HG03457 (cell line): ENCODE measurements at regions not wholly inside any gene's neighbourhood (a gene's known extent, or its start where the extent isn't known, plus 50 kb on each side); places are given as distances from the start of the nearest gene placed in this dataset.
"Not testable (repeated sequence)": the region's sequence is repeated elsewhere in the genome, so short reads cannot be mapped to it uniquely, and the experiment has no call there.

Source experiments
- ATAC-seq: cut with Tn5 transposase; IDR thresholded peaks from one replicate; pipeline ENCODE4 v1.9.1; 2021; ENCODE audit warnings: moderate number of reproducible peaks; ENCODE audit not compliant: unreplicated experiment

GRCh38 chr12:14207905-14208551, 157.5 kb upstream of the ATF7IP start:
- no peak for ATAC-seq

GRCh38 chr12:14211947-14212387, 153.5 kb upstream of the ATF7IP start:
- ATAC-seq = no peak

- ATAC-seq = no peak
Measured at GRCh38 chr12:14213542-14213941, 151.9 kb upstream of the ATF7IP start.

GRCh38 chr12:14214495-14214894, 151.0 kb upstream of the ATF7IP start:
- ATAC-seq = no peak

- ATAC-seq = not testable (repeated sequence)
Measured at GRCh38 chr12:14215949-14216348, 149.5 kb upstream of the ATF7IP start.

- no peak for ATAC-seq
Measured at GRCh38 chr12:14216405-14217294, 148.8 kb upstream of the ATF7IP start.

GRCh38 chr12:14219156-14219555, 146.3 kb upstream of the ATF7IP start:
- no peak for ATAC-seq

- ATAC-seq = not testable (repeated sequence)
Measured at GRCh38 chr12:14219670-14220069, 145.8 kb upstream of the ATF7IP start.

- ATAC-seq = no peak
Measured at GRCh38 chr12:14225064-14225463, 140.4 kb upstream of the ATF7IP start.

GRCh38 chr12:14235176-14235575, 130.3 kb upstream of the ATF7IP start:
- ATAC-seq = not testable (repeated sequence)

- ATAC-seq = not testable (repeated sequence)
Measured at GRCh38 chr12:14236641-14237040, 128.8 kb upstream of the ATF7IP start.

GRCh38 chr12:14238221-14238792, 127.2 kb upstream of the ATF7IP start:
- no peak for ATAC-seq

GRCh38 chr12:14239350-14239934, 126.0 kb upstream of the ATF7IP start:
- peak; percentile 73 for ATAC-seq

GRCh38 chr12:14239935-14240872, 125.3 kb upstream of the ATF7IP start:
- peak; percentile 36 for ATAC-seq

GRCh38 chr12:14240873-14241220, 124.6 kb upstream of the ATF7IP start:
- no peak for ATAC-seq

- not testable (repeated sequence) for ATAC-seq
Measured at GRCh38 chr12:14242825-14243224, 122.7 kb upstream of the ATF7IP start.

GRCh38 chr12:14243941-14244340, 121.5 kb upstream of the ATF7IP start:
- no peak for ATAC-seq

- ATAC-seq = no peak
Measured at GRCh38 chr12:14244876-14245669, 120.4 kb upstream of the ATF7IP start.

- no peak for ATAC-seq
Measured at GRCh38 chr12:14247166-14247565, 118.3 kb upstream of the ATF7IP start.

- no peak for ATAC-seq
Measured at GRCh38 chr12:14249368-14249767, 116.1 kb upstream of the ATF7IP start.
